Skin epidermis (tissue), 12 donors: ENCODE measurements at regions not wholly inside any gene's neighbourhood (a gene's known extent, or its start where the extent isn't known, plus 50 kb on each side); places are given as distances from the start of the nearest gene placed in this dataset.
A peak's percentile ranks its signal among the peaks of the same experiment; 100 is the strongest.

Experiments
- H3K27ac ChIP-seq, 21 experiments: fragments of 200-600 bp; sonication (generic) in 11 of 21; one replicate each; pipeline ENCODE4 v1.5.0; 2020; ENCODE audit warnings: mild to moderate bottlenecking in 3 of 21, inconsistent platforms in 2 of 21, moderate library complexity in 2 of 21
- H3K4me3 ChIP-seq, 7 experiments: fragments of 200-600 bp; sonication (generic) in 2 of 7; one replicate each; pipeline ENCODE4 v1.5.0; 2020; ENCODE audit warnings: inconsistent platforms in 2 of 7, mild to moderate bottlenecking in 2 of 7, moderate library complexity in 1 of 7

DNA sequence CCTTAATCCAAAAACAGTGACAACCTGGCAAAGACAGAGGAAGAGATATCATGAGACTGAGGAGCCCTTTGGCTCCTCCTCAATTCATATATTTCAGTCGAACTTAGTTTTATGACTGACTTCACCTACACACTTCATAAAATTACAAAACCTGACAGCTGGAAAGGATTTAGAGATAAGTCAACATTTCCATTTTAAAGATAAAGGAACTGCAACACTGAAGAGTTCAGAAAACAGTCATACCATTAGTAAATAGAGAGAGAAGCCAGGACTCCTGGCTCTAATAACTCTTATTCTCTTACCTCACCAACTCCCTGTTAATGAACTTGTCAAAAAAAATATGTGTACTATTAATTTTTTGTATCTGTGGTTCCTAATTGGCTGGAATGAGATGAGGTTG is 141.0 kb upstream of the COL1A2 start:
- Histone ChIP-seq H3K27ac (no peak overlapping the region), H3K4me3 (no peak overlapping the region)

DNA sequence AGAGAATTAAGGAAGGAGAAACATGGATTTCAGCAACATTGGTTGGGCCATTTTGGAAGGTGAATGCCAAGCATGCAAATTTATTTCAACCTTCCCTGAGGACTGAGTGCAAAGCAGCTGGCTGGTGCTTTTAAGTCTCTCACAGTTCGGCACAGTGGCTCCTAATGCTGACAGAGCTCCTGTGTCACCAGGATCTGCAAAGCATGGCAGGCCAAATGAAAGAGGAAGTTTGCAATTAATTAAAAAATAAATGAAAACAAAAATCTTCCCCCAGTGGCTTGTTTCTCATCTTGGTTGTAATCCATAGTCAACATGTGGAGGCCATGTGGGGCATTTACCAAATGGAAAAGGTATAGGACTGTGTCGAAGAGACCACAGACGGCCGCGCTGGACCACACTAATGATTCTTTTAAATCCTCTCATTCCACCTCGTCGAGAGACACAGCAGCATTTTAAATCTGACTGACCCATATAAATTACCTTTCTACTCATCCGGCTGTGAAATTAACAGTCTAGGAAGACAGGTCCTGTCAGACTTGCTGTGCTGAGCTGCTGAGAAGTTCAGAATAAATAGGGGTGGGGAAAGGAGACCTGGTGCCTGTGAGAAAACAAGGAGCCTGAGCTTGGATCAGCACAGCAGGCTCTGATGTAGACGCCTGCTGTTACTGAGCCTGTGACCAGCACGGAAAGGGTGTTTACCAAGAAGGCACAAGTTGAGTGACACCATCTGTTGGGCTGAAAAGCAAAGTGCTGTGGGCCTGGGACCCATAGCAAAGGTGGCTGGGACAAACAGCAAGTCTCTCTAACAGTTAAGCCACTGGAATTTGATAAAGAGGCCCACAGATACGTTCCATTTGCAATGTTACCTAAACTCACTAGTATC is 136.0 kb upstream of the COL1A2 start:
- Histone ChIP-seq H3K27ac (no peak overlapping the region), H3K4me3 (no peak overlapping the region)

DNA sequence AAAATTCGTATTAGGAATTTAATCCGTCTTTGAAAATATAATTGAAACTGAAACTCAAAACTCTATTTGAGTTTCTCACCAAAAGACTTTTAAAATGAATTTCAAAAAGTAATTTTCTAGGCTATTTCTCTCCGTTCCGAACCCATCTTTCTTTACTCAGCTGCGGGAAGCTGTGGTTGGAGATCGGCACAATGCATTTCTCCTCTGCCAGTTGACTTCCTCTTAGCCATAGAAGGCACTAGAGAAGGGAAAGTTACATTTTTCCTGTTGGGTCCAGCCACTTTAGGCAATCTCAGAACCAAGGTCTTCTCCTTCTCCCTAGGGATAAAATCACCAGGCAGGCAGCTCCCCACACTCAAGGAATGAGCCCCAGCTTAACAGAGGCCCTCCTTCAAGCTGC is 133.6 kb upstream of the COL1A2 start:
- Histone ChIP-seq H3K27ac (no peak overlapping the region), H3K4me3 (no peak overlapping the region)

DNA sequence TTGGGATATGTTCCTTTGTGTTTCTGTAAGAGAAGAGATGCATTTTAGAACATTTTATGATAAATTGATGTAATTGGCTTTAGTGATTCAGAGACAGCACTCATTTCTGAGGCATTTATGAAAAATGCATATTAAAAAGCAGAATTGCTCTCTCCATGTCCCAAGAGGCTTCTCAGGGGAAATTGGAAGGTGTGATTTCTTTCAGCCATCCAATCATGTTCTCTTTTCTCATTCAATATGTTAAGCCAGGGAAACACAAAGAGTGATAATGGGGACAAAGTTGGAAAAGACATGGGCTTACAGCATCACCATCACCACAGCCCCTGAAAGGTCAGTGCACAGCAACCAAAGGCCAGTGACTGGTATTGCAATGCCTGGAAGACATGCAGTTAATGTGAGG is 129.9 kb upstream of the COL1A2 start:
- Histone ChIP-seq H3K4me3 (no peak overlapping the region), H3K27ac (no peak overlapping the region)

DNA sequence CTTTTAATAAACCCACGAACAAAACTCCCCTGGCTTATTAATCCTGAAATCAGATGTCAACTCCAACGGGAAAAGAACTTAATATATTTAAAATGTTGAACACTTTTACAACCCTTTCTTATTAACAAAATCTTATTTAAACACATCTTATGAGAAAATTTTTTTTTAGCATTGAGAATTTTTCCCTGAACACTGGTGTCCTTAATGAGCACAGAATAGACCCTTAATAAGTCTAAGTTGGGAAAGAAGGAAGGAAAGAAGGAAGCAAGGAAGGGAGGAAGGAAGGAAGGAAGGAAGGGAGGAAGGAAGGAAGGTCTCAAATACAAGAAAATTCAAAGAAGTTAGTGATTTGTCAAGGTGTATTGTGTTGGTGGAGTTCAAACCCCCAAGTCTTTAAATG is 129.2 kb upstream of the COL1A2 start:
- H3K27ac ChIP-seq, result no peak overlapping the region

DNA sequence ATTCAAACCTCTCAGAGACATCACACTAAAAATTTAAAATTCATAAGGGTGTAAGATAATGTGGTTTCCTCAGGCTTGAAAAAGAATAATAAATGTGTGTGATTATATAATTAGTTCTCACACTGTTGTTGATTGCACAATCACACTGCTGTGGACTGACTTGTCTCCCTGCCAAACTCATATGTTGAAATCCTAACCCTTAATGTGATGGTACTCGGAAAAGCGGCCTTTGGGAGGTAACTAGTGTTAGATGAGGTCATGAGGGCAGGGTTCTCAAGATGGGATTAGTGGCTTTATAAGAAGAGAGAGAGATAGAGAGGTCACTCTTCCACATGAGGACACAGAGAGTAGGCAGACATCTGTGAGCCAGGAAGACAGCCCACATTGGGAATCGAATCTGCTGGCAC is 128.5 kb upstream of the COL1A2 start:
- Histone ChIP-seq H3K4me3 (no peak overlapping the region), H3K27ac (peak overlapping the region in 1 of 21 experiments; percentile 31)

More for the DNA sequence above, 129.2 kb upstream of the COL1A2 start:
- no peak overlapping the region for H3K4me3 ChIP-seq

DNA sequence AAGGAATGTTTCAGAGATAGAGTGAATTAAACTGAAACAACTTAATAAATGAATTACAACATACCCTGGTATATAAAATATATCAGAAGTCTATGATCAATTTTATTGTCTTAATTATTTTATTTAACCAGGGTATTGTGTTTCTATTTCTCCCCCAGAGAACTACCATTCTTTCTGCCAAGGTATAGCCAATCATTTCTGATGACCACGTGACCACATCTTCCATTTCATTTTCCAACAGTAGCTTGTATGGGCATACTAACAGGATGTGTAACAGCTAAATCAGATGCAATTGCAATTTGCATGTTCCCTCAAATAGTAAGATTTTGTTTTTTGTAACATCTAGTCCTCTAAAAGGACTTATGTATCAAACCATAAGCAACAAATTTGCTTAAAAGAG is 123.9 kb upstream of the COL1A2 start:
- no peak overlapping the region for H3K4me3 ChIP-seq

DNA sequence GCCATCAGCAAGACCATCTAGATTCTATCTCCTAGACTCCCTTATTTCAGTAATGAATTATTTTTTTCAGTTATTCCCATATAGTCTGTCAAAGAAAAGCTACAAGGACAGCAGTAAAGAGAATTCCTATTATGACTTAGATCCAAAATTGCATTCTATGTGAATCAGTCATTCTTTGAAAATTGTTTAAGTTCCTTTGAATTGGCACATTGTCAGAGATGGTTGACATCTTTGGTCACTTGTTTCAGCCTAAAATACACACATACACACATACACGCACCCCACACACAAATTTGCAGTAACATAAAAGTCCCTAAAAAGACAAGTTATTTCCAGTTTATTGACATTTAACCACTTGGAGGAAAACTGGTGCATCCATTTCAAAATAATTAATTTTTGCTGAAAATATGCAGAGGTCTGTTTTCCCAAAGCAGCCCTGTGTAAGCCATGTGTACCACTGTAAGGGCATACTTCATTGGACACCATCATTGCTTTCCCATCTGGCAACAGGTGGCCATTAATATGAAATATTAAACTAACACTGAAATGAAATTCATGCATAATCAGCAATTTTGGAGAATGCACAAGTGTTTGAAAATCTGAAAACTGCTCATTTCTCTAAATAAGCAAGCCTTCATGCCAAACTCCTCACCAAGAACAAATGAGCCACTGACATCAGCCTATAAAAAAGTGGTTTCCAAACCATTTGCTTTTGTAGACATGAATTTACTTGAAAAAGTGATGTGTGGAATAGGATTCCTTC is 121.7 kb upstream of the COL1A2 start:
- Histone ChIP-seq H3K4me3 (no peak overlapping the region), H3K27ac (no peak overlapping the region)

More for the DNA sequence above, 123.9 kb upstream of the COL1A2 start:
- H3K27ac ChIP-seq, result no peak overlapping the region

DNA sequence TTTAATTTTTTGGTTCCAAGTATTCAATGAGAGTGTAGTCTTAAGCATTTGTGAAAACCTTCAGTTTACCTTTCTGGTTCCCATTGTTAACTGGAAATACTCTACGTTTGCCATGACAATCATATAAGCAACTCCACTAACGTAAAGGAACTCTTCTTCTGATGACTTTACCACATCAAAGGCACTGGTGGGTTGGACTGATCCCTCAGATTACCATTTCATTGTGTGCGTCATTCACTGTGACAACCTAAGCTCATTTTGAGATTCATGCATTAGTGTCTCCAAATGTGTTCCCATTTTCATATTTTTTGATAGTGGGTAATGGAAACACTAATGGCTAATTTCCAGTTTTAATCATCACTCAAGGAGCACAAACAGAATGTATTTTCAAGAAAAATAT is 119.9 kb upstream of the COL1A2 start:
- Histone ChIP-seq H3K27ac (no peak overlapping the region), H3K4me3 (no peak overlapping the region)

DNA sequence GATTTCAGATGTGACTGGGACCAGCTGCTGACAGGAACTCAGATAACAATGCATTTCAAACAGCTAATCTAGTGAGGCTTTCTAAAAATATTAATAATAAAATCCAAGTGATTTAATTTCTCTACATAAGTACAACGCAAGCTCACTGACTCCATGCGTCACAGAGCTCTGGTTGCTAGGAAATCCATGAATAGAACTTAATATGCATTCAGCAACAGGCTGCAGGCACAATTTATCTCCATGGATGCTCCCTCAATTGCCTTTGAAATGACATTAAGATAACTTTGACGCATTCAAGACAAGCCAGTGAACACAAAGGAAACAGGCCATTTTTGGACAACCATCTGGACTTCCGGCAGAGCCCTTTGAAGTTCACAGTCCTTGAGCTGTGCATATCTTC is 118.7 kb upstream of the COL1A2 start:
- H3K27ac ChIP-seq, result no peak overlapping the region
- no peak overlapping the region for H3K4me3 ChIP-seq

DNA sequence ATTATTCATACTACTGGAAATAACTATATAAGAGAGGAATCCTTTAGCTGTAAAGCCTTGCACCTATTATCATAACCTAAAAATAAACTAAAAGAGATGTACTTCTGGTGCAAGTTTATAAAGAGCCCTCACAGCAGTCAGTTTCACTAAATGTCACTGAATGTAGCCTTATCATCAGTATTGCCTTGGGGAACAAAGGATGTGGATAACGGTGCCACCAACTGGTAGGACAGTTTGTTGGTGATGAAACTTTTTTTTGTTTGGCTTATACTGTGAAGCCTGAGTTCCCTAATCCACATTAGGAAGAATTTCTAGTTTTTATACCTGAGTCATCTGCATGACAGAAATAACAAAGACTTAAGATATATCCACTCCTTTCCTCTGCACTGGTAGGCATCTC is 117.9 kb upstream of the COL1A2 start:
- no peak overlapping the region for H3K27ac ChIP-seq
- no peak overlapping the region for H3K4me3 ChIP-seq

DNA sequence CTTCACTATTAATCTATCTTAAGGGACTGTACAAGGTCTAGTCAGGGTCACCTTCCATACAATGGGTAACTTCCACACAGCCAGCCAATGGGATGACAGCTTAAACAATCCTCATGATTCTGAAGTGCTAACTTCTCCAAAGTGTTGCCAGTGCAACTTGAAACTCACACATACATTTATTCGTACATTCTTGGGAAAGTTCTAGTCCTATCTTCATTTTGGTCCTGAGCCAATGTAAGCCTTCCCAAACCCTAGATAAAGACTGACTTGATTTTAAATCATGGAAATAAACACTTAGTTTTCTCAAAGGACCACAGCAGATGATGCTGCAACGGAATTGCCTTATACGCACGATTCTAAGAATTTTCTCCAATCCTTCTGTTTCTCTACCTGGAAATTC is 117.5 kb upstream of the COL1A2 start:
- no peak overlapping the region for H3K4me3 ChIP-seq
- no peak overlapping the region for H3K27ac ChIP-seq

DNA sequence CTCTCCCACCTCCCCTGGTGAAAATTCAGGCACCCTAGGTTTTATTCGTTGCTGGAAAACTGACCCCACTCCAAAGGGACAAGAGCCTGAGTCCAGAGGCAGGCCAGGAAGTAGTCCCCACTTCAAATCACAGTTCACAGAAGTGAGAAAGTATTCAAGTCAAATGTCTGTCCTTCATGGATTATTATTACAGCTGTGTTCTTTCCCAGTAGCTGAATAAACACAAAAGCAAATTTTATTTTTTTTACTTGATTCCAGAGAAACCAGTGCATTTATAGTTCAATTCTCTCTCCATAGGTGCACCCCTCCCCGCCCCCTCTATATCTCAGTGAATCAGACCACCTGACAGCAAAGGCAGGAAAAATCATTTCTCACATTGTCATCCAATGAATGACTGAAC is 113.8 kb upstream of the COL1A2 start:
- H3K27ac ChIP-seq, result no peak overlapping the region

DNA sequence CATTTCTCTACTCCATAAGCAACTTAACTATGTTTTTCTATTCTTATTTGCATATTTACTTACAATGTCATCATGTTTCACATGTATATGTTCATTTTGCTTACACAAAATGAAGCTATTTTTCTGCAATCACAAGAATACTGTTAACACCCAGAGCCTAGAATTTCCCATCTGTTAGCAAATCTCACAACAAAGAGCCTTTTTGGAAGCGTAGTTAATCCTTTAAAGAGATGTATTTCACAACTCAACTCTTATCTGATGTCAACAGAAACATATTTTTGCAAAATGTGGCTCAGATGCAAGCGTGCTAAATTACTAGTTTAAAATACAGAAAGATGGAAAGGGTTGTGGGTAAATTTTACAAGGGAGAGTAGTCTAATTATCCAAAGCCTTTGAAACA is 110.6 kb upstream of the COL1A2 start:
- H3K4me3 ChIP-seq, result no peak overlapping the region
- no peak overlapping the region for H3K27ac ChIP-seq

More for the DNA sequence above, 113.8 kb upstream of the COL1A2 start:
- H3K4me3 ChIP-seq, result no peak overlapping the region

DNA sequence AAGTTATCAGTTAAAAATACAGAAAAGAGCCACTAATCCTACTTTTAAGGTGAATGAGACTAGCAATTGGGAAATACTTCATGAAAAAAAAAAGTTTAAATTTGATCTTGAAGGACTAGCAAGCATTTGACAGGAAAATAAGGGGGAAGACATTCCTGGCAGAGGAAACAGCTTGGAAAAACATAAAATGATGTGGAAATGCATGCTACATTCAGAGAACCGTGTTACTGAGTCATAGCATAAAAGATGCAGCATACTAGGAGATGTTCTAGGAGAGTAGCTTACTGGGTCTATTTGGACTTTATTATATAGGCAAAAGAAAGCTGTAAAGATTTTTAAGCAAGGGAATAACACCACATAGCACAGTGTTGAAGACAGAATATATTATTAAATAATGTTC is 108.6 kb upstream of the COL1A2 start:
- Histone ChIP-seq H3K4me3 (no peak overlapping the region), H3K27ac (no peak overlapping the region)

DNA sequence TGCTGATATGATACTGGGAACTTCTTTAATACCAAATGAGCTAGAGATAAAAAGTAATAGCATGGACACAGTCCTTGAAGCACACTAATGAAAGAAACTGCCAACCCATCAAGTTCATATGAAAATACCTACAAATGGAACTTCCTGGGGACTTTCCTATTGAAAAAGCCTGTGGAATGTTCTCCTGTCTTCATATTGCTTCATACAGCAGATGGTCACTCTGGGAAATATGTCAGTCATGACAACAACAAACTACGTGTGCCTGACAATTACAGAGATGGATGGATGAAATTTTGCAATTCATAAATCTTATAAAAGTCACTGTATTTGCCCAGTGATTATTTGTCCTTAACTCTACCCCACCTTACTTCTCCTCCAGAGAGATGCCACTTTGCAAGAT is 106.6 kb upstream of the COL1A2 start:
- Histone ChIP-seq H3K4me3 (no peak overlapping the region), H3K27ac (no peak overlapping the region)

DNA sequence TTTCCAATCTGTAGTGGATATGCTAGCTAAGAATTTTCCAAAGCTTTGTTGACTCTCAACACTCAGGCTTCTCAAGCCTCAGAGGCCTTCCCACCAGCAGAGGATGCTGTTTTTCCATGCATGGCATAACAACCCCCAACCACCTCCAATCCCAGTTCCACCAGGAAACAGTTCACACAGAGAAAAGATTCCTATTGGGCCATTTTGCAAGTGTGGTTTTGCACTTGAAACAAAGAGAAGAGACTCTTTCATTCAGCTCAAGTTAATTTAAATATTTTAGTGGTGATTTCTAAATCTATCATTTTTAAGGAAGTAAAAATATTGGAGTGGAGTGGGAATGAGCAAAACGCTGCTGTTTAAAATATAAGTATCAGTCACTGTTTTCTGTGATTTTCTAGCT is 105.6 kb upstream of the COL1A2 start:
- Histone ChIP-seq H3K4me3 (no peak overlapping the region), H3K27ac (peak overlapping the region in 1 of 21 experiments; percentile 30)

DNA sequence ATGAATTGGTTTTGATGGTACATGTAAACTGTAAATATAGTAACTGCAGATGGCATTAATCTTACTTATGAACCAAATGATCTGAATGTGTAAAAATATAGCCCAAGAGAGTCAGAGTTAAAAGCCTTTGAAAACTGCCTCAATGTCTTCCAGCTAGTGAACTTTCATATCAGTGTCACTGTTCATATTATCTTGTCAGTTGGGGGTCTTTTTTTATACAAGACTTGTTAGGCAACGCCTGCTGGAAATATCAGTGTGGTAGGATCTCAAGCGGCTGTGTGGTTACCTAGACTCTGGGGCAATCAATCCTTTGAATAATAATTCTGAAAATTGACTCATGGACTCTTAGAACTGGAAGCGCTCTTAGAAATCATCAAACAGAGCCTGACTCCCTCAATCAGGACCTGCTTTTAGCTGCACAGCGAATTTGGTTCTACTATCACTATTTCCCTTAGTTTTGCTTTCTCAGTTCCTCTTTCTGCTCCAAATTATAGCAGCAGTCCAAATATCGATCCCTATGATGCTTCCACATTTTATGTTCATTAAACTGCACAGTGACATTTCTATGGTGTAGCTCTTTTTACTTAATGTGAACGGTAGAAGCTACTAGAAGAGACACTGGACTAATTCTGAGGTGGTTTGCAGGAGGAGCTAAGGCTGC is 100.1 kb upstream of the COL1A2 start:
- H3K27ac ChIP-seq, result peak overlapping the region in 8 of 21 experiments; percentile 18 to 90 (median 40)
- no peak overlapping the region for H3K4me3 ChIP-seq

DNA sequence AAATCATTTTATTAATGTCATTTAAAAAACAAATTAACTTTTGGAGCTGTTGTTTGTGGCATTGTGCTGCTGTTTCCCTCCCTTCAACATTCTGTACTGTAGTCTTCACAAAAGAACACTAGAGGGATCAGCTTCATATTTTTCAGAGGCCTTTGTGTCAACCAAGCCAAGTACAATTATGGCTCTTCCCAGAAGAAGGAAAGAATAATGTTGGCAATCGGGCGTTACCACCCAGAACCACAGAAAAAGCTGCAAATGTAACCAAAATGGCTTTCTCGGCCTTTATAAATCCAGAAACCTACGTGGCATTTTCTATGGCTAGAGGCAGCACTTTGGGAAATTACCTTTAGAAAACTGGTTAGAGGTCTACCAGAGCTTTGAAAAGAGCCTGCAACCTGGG is 98.8 kb upstream of the COL1A2 start:
- H3K4me3 ChIP-seq, result peak overlapping the region in 1 of 7 experiments; percentile 7
- peak overlapping the region in 19 of 21 experiments; percentile 31 to 90 (median 61) for H3K27ac ChIP-seq

DNA sequence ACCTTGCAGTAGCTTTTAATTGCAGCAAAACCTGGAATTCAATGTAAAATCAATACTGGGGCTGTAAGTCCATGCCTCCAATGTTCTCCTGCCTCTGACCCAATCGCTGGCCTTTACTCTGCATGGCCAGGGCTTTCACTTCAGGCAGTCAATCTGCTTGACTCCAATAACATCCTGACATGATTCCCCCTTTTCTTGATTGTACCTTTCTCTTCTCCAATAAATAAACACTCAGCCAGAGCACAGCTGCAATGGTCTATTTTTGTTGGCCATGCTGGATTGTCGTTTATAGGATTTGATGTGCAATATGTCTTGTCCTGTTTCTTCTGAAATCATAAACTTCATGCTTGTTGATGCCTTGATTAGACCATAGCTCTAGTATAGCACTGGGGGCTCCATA is 97.8 kb upstream of the COL1A2 start:
- Histone ChIP-seq H3K4me3 (peak overlapping the region in 1 of 7 experiments; percentile 7), H3K27ac (peak overlapping the region in 19 of 21 experiments; percentile 33 to 90 (median 62))
